ENCODE measurements at regions not wholly inside any gene's neighbourhood (a gene's known extent, or its start where the extent isn't known, plus 50 kb on each side); places are given as distances from the start of the nearest gene placed in this dataset.

GRCh38 chr4:57553728-57554127, 443.5 kb upstream of the IGFBP7 start:
- no peak for TF ChIP-seq CTCF (IDR thresholded peaks at IDR 0.05; ENCODE audit: low read depth, low read length)
- Histone ChIP-seq H3K36me3 (no peaks in the 10 kb centered on the region), H3K9me3 (ENCODE audit: low read depth) (no peaks in the 10 kb centered on the region), H3K27ac (no peak overlapping the region), H3K4me1 (ENCODE audit: low read depth) (no peaks in the 10 kb centered on the region), H3K4me3 (no peak overlapping the region), H3K27me3 (no peaks in the 10 kb centered on the region)
- DNase-seq (ENCODE audit: low read depth in 1 of 2, low spot score in 1 of 2), result no peak

- no peaks in the 10 kb centered on the region for H3K4me1 ChIP-seq (ENCODE audit: low read depth)
- no peaks in the 10 kb centered on the region for H3K9me3 ChIP-seq (ENCODE audit: low read depth)
- no peak for TF ChIP-seq CTCF (IDR thresholded peaks at IDR 0.05; ENCODE audit: low read depth, low read length)
- no peak overlapping the region for H3K4me3 ChIP-seq
- no peak for DNase-seq (ENCODE audit: low read depth in 1 of 2, low spot score in 1 of 2)
- H3K36me3 ChIP-seq, result no peaks in the 10 kb centered on the region
- H3K27ac ChIP-seq, result no peak overlapping the region
- H3K27me3 ChIP-seq, result no peaks in the 10 kb centered on the region
These were observed 440.0 kb upstream of the IGFBP7 start for GRCh38 chr4:57550198-57550597.

- no peaks in the 10 kb centered on the region for H3K9me3 ChIP-seq (ENCODE audit: low read depth)
- TF ChIP-seq CTCF (IDR thresholded peaks at IDR 0.05; ENCODE audit: low read depth, low read length), result no peak
- DNase-seq (ENCODE audit: low read depth in 1 of 2, low spot score in 1 of 2), result no peak
- H3K27ac ChIP-seq, result no peak overlapping the region
- H3K4me1 ChIP-seq (ENCODE audit: low read depth), result no peaks in the 10 kb centered on the region
- no peak overlapping the region for H3K4me3 ChIP-seq
- H3K36me3 ChIP-seq, result no peaks in the 10 kb centered on the region
- H3K27me3 ChIP-seq, result no peaks in the 10 kb centered on the region
These were observed 438.7 kb upstream of the IGFBP7 start for GRCh38 chr4:57548856-57549255.

GRCh38 chr4:57544811-57545654, 434.8 kb upstream of the IGFBP7 start:
- no peak for TF ChIP-seq CTCF (IDR thresholded peaks at IDR 0.05; ENCODE audit: low read depth, low read length)
- Histone ChIP-seq H3K4me3 (no peak overlapping the region), H3K36me3 (no peaks in the 10 kb centered on the region), H3K4me1 (ENCODE audit: low read depth) (no peaks in the 10 kb centered on the region), H3K27me3 (no peaks in the 10 kb centered on the region), H3K9me3 (ENCODE audit: low read depth) (no peaks in the 10 kb centered on the region), H3K27ac (no peak overlapping the region)
- peak in 1 of 2 donors; percentile 3 for DNase-seq (ENCODE audit: low read depth in 1 of 2, low spot score in 1 of 2)

- no peak overlapping the region for H3K27ac ChIP-seq
- H3K36me3 ChIP-seq, result no peaks in the 10 kb centered on the region
- no peaks in the 10 kb centered on the region for H3K9me3 ChIP-seq (ENCODE audit: low read depth)
- H3K27me3 ChIP-seq, result no peaks in the 10 kb centered on the region
- no peak for DNase-seq (ENCODE audit: low read depth in 1 of 2, low spot score in 1 of 2)
- no peak overlapping the region for H3K4me3 ChIP-seq
- no peaks in the 10 kb centered on the region for H3K4me1 ChIP-seq (ENCODE audit: low read depth)
- TF ChIP-seq CTCF (IDR thresholded peaks at IDR 0.05; ENCODE audit: low read depth, low read length), result no peak
These were observed 394.8 kb upstream of the IGFBP7 start for GRCh38 chr4:57504797-57505530.

Measured in cardiac muscle cell (in vitro differentiated cells and primary cell).